ENCODE measurements at regions not wholly inside any gene's neighbourhood (a gene's known extent, or its start where the extent isn't known, plus 50 kb on each side); places are given as distances from the start of the nearest gene placed in this dataset.

DNA sequence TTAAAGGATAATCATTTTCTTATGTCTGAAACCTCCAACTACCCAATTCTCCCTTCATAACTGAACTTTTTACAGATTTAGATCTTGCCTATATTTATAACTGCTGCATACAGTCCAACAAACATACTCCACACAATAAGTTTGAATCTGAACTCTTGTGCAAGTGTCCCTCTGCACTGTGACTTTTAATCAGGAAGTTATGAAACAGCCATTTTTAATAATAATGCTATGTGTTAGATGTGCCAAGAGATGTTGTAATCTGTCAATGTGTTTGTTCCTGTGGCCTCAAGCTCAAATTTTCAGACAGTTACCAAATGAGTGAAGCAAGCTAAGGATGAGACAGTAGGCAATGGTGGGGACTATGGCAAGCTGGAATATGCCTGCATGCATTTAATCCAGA, 57.6 kb upstream of the MTAP start:
- DNase-seq, result no peak
- Histone ChIP-seq H3K27me3 (ENCODE audit: control insufficient read depth, insufficient read depth, low read length) (peaks cover 92% of the 10 kb centered on the region), H3K36me3 (replicated peaks; ENCODE audit: control insufficient read depth, insufficient read depth, low read length) (no peaks in the 10 kb centered on the region), H3K4me3 (ENCODE audit: insufficient read depth, low read depth, low read length) (no peak overlapping the region)

DNA sequence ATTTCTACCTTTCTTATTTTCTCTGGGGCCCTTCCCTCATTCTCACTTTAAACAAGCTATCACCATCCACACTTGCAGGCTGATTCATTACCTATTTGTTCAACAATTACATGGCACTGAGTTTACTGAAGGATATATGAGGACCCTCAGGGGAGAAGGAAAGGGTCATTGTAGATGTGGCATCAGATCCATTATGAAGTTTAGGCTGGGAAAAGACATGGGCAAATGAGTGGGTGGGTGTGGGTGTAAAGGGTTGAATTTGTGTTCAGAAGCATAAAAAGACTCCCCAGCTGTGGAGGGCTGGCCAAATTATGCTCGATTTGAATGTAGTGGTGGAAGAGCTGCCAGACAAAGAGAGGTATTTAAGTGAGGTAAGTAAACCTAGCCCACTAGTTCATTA, 55.9 kb upstream of the MTAP start:
- H3K36me3 ChIP-seq (replicated peaks; ENCODE audit: control insufficient read depth, insufficient read depth, low read length), result no peaks in the 10 kb centered on the region
- H3K4me3 ChIP-seq (ENCODE audit: insufficient read depth, low read depth, low read length), result no peak overlapping the region
- peaks cover 94% of the 10 kb centered on the region for H3K27me3 ChIP-seq (ENCODE audit: control insufficient read depth, insufficient read depth, low read length)
- no peak for DNase-seq

DNA sequence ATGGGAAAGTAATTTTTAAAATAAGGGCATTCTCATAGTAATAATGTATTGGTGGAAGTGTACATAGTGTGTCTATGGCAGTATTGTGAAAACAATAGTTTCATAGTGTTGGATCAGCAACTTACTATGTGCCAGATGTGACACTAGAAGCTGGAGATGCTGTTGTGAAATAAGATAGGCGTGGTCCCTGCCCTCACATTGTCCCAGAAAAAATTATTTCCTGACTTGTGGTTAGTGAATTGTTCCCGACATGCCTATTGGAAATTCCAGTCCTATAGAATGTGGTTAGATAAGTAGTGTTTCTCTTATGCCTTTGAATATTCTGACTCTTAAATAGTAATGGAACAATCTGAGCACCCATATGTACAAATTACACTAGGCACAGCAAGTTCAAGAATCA, 55.3 kb upstream of the MTAP start:
- Histone ChIP-seq H3K4me3 (ENCODE audit: insufficient read depth, low read depth, low read length) (no peak overlapping the region), H3K36me3 (replicated peaks; ENCODE audit: control insufficient read depth, insufficient read depth, low read length) (no peaks in the 10 kb centered on the region), H3K27me3 (ENCODE audit: control insufficient read depth, insufficient read depth, low read length) (peaks cover 92% of the 10 kb centered on the region)
- DNase-seq, result no peak

DNA sequence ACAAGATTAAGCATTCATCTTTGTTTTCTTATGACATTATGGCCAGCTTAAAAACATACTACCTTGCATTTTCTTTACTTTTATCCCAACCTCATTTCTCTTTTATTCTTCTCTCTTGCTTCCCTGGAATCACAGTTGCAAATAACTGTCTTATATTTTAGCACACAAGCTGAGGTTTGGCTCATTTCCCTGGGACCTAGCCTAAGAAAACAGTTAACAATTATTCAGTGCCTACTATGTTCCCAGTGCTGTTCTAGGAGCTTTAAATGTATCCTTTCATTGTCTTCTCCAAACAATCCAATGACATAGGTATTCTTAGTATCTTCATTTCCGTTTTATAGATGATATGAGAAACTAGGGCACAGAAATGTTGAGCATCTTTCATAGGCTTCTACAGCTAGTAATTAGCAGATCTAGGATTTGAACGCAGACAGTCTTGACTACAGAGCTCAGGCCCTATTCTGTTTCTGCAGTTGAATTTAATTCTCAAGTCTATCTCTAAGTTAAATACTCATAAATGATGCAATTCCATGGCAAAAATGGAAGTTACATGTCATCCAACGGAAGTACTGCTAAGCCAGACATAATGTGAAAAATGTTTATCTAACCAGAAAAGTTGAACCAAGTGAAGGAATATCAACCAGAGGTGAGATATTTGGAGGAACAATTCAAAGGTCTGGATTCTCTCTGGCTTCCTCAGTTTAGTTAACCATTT, 52.3 kb upstream of the MTAP start:
- H3K27me3 ChIP-seq (ENCODE audit: control insufficient read depth, insufficient read depth, low read length), result peaks cover 95% of the 10 kb centered on the region
- no peaks in the 10 kb centered on the region for H3K36me3 ChIP-seq (replicated peaks; ENCODE audit: control insufficient read depth, insufficient read depth, low read length)
- DNase-seq, result no peak
- no peak overlapping the region for H3K4me3 ChIP-seq (ENCODE audit: insufficient read depth, low read depth, low read length)

GRCh38 chr9:21751998-21752397, 50.4 kb upstream of the MTAP start:
- H3K4me3 ChIP-seq (ENCODE audit: insufficient read depth, low read depth, low read length), result no peak overlapping the region
- peak; percentile 8 for DNase-seq
- no peaks in the 10 kb centered on the region for H3K36me3 ChIP-seq (replicated peaks; ENCODE audit: control insufficient read depth, insufficient read depth, low read length)
- peaks cover 93% of the 10 kb centered on the region for H3K27me3 ChIP-seq (ENCODE audit: control insufficient read depth, insufficient read depth, low read length)
